Upper lobe of left lung (tissue), 6 donors: ENCODE measurements at regions not wholly inside any gene's neighbourhood (a gene's known extent, or its start where the extent isn't known, plus 50 kb on each side); places are given as distances from the start of the nearest gene placed in this dataset.

ENCODE experiments used
- ATAC-seq, 2 donors: fragments of 200-7000 bp; cut with Tn5 transposase; one replicate each; pipeline ENCODE4 v1.9.1; 2022; ENCODE audit warnings: mild to moderate bottlenecking in 2 of 2, moderate library complexity in 2 of 2; ENCODE audit not compliant: low FRiP score in 2 of 2
- DNase-seq, 2 donors: peaks; one replicate each; pipeline ENCODE4 v3.0.0-alpha.2; 2019 to 2020
- H3K27ac ChIP-seq, 4 donors: fragments of 200-600 bp; sonication (generic); one replicate each; pipeline ENCODE4 v1.5.1; 2016 to 2019
- H3K27me3 ChIP-seq, 4 donors: fragments of 200-600 bp; sonication (generic); one replicate each; pipeline ENCODE4 v1.5.1; 2017 to 2019
- H3K36me3 ChIP-seq, 4 donors: fragments of 200-600 bp; sonication (generic); one replicate each; pipeline ENCODE4 v1.5.1; 2016 to 2019
- H3K4me1 ChIP-seq, 4 donors: fragments of 200-600 bp; sonication (generic); one replicate each; pipeline ENCODE4 v1.5.1; 2018 to 2019
- H3K4me3 ChIP-seq, 4 donors: fragments of 200-600 bp; sonication (generic); one replicate each; pipeline ENCODE4 v1.5.1; 2017 to 2019; ENCODE audit warnings: mild to moderate bottlenecking in 2 of 4, moderate library complexity in 1 of 4
- H3K9me3 ChIP-seq, 4 donors: fragments of 200-600 bp; sonication (generic); one replicate each; pipeline ENCODE4 v1.5.1; 2018 to 2019
- CTCF ChIP-seq, 6 experiments: fragments of 450-650 bp in 4 of 6; fragments of 200-600 bp in 2 of 6; sonication (generic) in 2 of 6; IDR thresholded peaks; one replicate each; pipeline ENCODE4 v1.5.1; 2016 to 2019; ENCODE audit warnings: antibody characterized with exemption in 6 of 6
- EP300 ChIP-seq, 4 donors: sonication (generic); formaldehyde crosslinking; IDR thresholded peaks; one replicate each; pipeline ENCODE4 v1.5.1; 2017; ENCODE audit warnings: antibody characterized with exemption in 4 of 4, control low read depth in 2 of 4
- POLR2A ChIP-seq, 4 donors: fragments of 450-650 bp; IDR thresholded peaks; one replicate each; pipeline ENCODE4 v1.5.1; 2016 to 2017; ENCODE audit warnings: antibody characterized with exemption in 4 of 4, mild to moderate bottlenecking in 2 of 4
- POLR2AphosphoS5 ChIP-seq, 2 donors: sonication (generic); formaldehyde crosslinking; IDR thresholded peaks; one replicate each; pipeline ENCODE4 v1.5.1; 2017; ENCODE audit warnings: antibody characterized with exemption in 2 of 2
- WGBS, 2 donors: methylation state at CpG; one replicate each; pipeline ENCODE4 v1.1.5; 2017 to 2018; 5-methylcytosine and 5-hydroxymethylcytosine counted together
- donor health status: DM: no; HTN: no; CAD: no; lungs with moderate emphysema.
- donor health status: DM: no; HTN: yes; CAD: no; lungs with severe emphysema.

- H3K4me1 ChIP-seq = no peaks in the 10 kb centered on the region
- H3K36me3 ChIP-seq = no peaks in the 10 kb centered on the region
- H3K4me3 ChIP-seq = no peak overlapping the region
- DNase-seq = no peak
- H3K9me3 ChIP-seq = peaks cover 8 to 34% (median 15%) of the 10 kb centered on the region in 4 donors
- WGBS, 2 donors = 81 to 87% methylated on average over 11 of the region's 11 CpGs
- peak in 1 of 2 donors; percentile 81 for ATAC-seq
- H3K27me3 ChIP-seq = no peaks in the 10 kb centered on the region
- TF ChIP-seq POLR2A (IDR thresholded peaks at IDR 0.05) (no peak), CTCF (IDR thresholded peaks at IDR 0.05) (no peak), EP300 (IDR thresholded peaks at IDR 0.05) (no peak), POLR2AphosphoS5 (IDR thresholded peaks at IDR 0.05) (no peak)
- no peak overlapping the region for H3K27ac ChIP-seq
Observed at GRCh38 chr20:57076152-57076652, 190.2 kb downstream of the BMP7 start.

DNA sequence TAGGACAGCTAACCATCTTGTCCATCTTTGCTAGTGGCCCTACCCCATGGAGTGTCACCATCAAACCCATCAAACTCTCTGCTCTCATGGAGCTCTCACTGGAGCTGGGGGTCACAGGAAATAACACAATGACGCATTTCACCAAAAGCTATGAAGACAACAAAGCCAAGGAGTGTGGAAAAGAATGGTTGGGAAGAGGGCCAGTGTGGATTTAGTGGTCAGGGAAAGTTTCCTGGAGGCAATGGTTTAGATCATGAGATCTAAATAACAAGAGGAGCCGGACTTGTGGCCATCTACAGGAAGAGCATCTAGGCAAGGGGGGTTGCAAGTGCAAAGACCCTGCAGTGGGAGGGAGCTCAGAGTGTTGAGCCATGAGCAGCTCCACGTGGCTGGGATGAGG lies 189.5 kb downstream of the BMP7 start:
- peaks cover 8 to 34% (median 15%) of the 10 kb centered on the region in 4 donors for H3K9me3 ChIP-seq
- H3K27ac ChIP-seq = no peak overlapping the region
- ATAC-seq (no peak), DNase-seq (no peak)
- H3K27me3 ChIP-seq = no peaks in the 10 kb centered on the region
- no peaks in the 10 kb centered on the region for H3K4me1 ChIP-seq
- H3K4me3 ChIP-seq = no peak overlapping the region
- H3K36me3 ChIP-seq = no peaks in the 10 kb centered on the region
- WGBS, 2 donors = 64 to 69% methylated on average over 3 of the region's 3 CpGs
- TF ChIP-seq CTCF (IDR thresholded peaks at IDR 0.05) = no peak
- no peak for TF ChIP-seq EP300 (IDR thresholded peaks at IDR 0.05)
- no peak for TF ChIP-seq POLR2A (IDR thresholded peaks at IDR 0.05)
- no peak for TF ChIP-seq POLR2AphosphoS5 (IDR thresholded peaks at IDR 0.05)

- Histone ChIP-seq H3K4me1 (no peaks in the 10 kb centered on the region), H3K27ac (no peak overlapping the region), H3K4me3 (no peak overlapping the region), H3K9me3 (peaks cover 8 to 34% (median 15%) of the 10 kb centered on the region in 4 donors), H3K27me3 (no peaks in the 10 kb centered on the region), H3K36me3 (no peaks in the 10 kb centered on the region)
- no peak for DNase-seq
- 76 to 85% methylated on average over 1 of the region's 1 CpG for WGBS, 2 donors
- ATAC-seq = no peak
- TF ChIP-seq POLR2AphosphoS5 (IDR thresholded peaks at IDR 0.05) (no peak), EP300 (IDR thresholded peaks at IDR 0.05) (no peak), POLR2A (IDR thresholded peaks at IDR 0.05) (no peak)
Observed at GRCh38 chr20:57078116-57078515, 188.3 kb downstream of the BMP7 start.

GRCh38 chr20:57079031-57080005 lies 187.1 kb downstream of the BMP7 start:
- no peaks in the 10 kb centered on the region for H3K36me3 ChIP-seq
- no peak for ATAC-seq
- no peak for TF ChIP-seq CTCF (IDR thresholded peaks at IDR 0.05)
- TF ChIP-seq EP300 (IDR thresholded peaks at IDR 0.05) = no peak
- TF ChIP-seq POLR2AphosphoS5 (IDR thresholded peaks at IDR 0.05) = no peak
- no peak for TF ChIP-seq POLR2A (IDR thresholded peaks at IDR 0.05)
- no peaks in the 10 kb centered on the region for H3K27me3 ChIP-seq
- no peak overlapping the region for H3K4me3 ChIP-seq
- 63 to 73% methylated on average over 2 of the region's 2 CpGs for WGBS, 2 donors
- peaks cover 8 to 34% (median 15%) of the 10 kb centered on the region in 4 donors for H3K9me3 ChIP-seq
- H3K27ac ChIP-seq = no peak overlapping the region
- no peaks in the 10 kb centered on the region for H3K4me1 ChIP-seq
- no peak for DNase-seq

DNA sequence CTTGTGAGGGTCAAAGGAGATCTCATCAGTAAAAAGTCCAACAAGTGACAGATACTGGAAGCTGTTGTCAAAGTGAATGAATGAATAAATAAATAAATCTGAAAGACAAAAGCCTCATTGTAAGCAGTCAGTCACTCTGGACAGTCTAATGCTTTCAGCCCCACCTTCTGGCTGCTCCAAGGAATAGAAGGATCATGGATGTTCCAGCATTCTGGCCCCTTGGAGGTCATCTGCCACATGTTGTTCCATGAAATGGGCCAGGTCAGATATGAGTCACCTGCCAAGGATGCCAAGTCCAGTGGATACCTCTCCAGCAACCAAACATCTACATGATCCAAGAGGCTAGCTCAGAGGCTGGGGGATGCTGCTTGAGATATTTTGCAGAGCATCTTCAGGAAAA lies 185.6 kb downstream of the BMP7 start:
- DNase-seq = no peak
- TF ChIP-seq EP300 (IDR thresholded peaks at IDR 0.05) (no peak), POLR2AphosphoS5 (IDR thresholded peaks at IDR 0.05) (no peak), POLR2A (IDR thresholded peaks at IDR 0.05) (no peak), CTCF (IDR thresholded peaks at IDR 0.05) (no peak)
- ATAC-seq = no peak
- Histone ChIP-seq H3K9me3 (peaks cover 8 to 34% (median 15%) of the 10 kb centered on the region in 4 donors), H3K36me3 (no peaks in the 10 kb centered on the region), H3K4me1 (no peaks in the 10 kb centered on the region), H3K27me3 (no peaks in the 10 kb centered on the region), H3K4me3 (no peak overlapping the region), H3K27ac (no peak overlapping the region)
